Body of pancreas (tissue), 4 donors: ENCODE measurements at regions not wholly inside any gene's neighbourhood (a gene's known extent, or its start where the extent isn't known, plus 50 kb on each side); places are given as distances from the start of the nearest gene placed in this dataset.

Source experiments
- ATAC-seq: fragments of 150-250 bp; one replicate; pipeline ENCODE4 v1.9.1; 2016
- DNase-seq, 4 donors: peaks; one replicate each; pipeline ENCODE4 v3.0.0-alpha.2; 2019
- H3K27ac ChIP-seq, 4 donors: fragments of 200-600 bp; sonication (generic); 1 replicate in 3 of 4; 2 replicates in 1 of 4; pipeline versions ENCODE4 v1.5.1 to v1.6.1; 2016 to 2019; ENCODE audit warnings: mild to moderate bottlenecking in 1 of 4, mixed read lengths in 1 of 4, moderate library complexity in 1 of 4
- H3K27me3 ChIP-seq, 2 donors: fragments of 200-600 bp; sonication (generic); one replicate each; pipeline ENCODE4 v1.6.0; 2016; ENCODE audit warnings: mild to moderate bottlenecking in 1 of 2
- H3K36me3 ChIP-seq, 2 donors: fragments of 200-600 bp; sonication (generic); replicated peaks in 1 of 2; 2 replicates each; pipeline ENCODE4 v1.5.1; 2016; ENCODE audit warnings: low read depth in 2 of 2; ENCODE audit not compliant: insufficient read depth in 1 of 2
- H3K4me1 ChIP-seq: fragments of 200-600 bp; sonication (generic); one replicate; pipeline ENCODE4 v1.6.0; 2016
- H3K4me3 ChIP-seq, 2 donors: fragments of 200-600 bp; sonication (generic); 1 replicate in 1 of 2; 2 replicates in 1 of 2; pipeline ENCODE4 v1.5.1; 2016 to 2019
- H3K9me3 ChIP-seq, 3 donors: fragments of 200-600 bp; sonication (generic); 1 replicate in 2 of 3; 2 replicates in 1 of 3; pipeline ENCODE4 v1.5.1; 2016
- POLR2A ChIP-seq, 3 donors: fragments of 450-650 bp; IDR thresholded peaks; one replicate each; pipeline ENCODE4 v1.6.1; 2016; ENCODE audit warnings: antibody characterized with exemption in 3 of 3, mild to moderate bottlenecking in 2 of 3
- WGBS, 2 donors: methylation state at CpG; one replicate each; pipeline ENCODE4 v1.1.5; 2017; 5-methylcytosine and 5-hydroxymethylcytosine counted together
- intact Hi-C: fragments of 100-400 bp; cut with DNase I; formaldehyde crosslinking; loops from one replicate; pipeline ENCODE4 v1.15.1; 2023
- TF ChIP-seq, protein P1 (sequence below), 7 experiments: fragments of 450-650 bp in 4 of 7; fragments of 200-600 bp in 3 of 7; sonication (generic) in 3 of 7; IDR thresholded peaks; one replicate each; pipeline ENCODE4 v1.5.1; 2016 to 2019; ENCODE audit warnings: antibody characterized with exemption in 7 of 7

DNA sequence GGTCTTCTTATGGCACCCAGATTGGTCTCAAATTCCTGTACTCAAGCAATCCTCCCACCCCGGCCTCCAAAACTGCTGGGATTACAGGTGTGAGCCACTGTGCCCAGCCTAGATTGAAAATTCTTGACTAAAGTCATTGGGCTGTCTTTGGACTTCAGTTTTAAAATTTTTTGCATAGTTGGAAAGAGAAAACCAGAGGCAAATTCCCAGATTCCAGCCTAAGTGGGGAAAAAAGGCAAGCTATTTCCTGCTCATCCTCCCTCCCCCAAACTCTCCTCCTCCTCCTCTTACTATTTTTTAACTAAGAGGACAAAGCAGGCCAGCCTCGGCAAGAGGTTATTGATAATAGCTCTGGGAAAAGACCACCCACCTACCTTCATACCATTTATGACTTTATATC, 78.6 kb upstream of the CLMP start:
- Histone ChIP-seq H3K27ac (no peak overlapping the region), H3K9me3 (no peaks in the 10 kb centered on the region), H3K27me3 (no peaks in the 10 kb centered on the region), H3K4me3 (no peak overlapping the region), H3K36me3 (no peaks in the 10 kb centered on the region), H3K4me1 (no peaks in the 10 kb centered on the region)
- intact Hi-C loops, result no loop called here
- DNase-seq, result no peak
- WGBS, 2 donors, result 68 to 83% methylated on average over 2 of the region's 2 CpGs
- TF ChIP-seq, protein P1, sequence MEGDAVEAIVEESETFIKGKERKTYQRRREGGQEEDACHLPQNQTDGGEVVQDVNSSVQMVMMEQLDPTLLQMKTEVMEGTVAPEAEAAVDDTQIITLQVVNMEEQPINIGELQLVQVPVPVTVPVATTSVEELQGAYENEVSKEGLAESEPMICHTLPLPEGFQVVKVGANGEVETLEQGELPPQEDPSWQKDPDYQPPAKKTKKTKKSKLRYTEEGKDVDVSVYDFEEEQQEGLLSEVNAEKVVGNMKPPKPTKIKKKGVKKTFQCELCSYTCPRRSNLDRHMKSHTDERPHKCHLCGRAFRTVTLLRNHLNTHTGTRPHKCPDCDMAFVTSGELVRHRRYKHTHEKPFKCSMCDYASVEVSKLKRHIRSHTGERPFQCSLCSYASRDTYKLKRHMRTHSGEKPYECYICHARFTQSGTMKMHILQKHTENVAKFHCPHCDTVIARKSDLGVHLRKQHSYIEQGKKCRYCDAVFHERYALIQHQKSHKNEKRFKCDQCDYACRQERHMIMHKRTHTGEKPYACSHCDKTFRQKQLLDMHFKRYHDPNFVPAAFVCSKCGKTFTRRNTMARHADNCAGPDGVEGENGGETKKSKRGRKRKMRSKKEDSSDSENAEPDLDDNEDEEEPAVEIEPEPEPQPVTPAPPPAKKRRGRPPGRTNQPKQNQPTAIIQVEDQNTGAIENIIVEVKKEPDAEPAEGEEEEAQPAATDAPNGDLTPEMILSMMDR (IDR thresholded peaks at IDR 0.05), result no peak
- no peak for TF ChIP-seq POLR2A (IDR thresholded peaks at IDR 0.05)
- no peak for ATAC-seq

- 51 to 65% methylated on average over 2 of the region's 2 CpGs for WGBS, 2 donors
- ATAC-seq (no peak), DNase-seq (no peak)
- no peaks in the 10 kb centered on the region for H3K4me1 ChIP-seq
- H3K9me3 ChIP-seq, result no peaks in the 10 kb centered on the region
- no peak overlapping the region for H3K4me3 ChIP-seq
- TF ChIP-seq, protein P1 (IDR thresholded peaks at IDR 0.05), result no peak
- TF ChIP-seq POLR2A (IDR thresholded peaks at IDR 0.05), result no peak
- no peaks in the 10 kb centered on the region for H3K27me3 ChIP-seq
- intact Hi-C loops, result no loop called here
- no peaks in the 10 kb centered on the region for H3K36me3 ChIP-seq
- H3K27ac ChIP-seq, result no peak overlapping the region
Measured at GRCh38 chr11:123272565-123272964, 77.5 kb upstream of the CLMP start.

- WGBS, 2 donors, result 41% methylated on average over 6 of the region's 6 CpGs
- intact Hi-C loops, result no loop called here
Measured at GRCh38 chr11:123268156-123268555, 73.1 kb upstream of the CLMP start.

DNA sequence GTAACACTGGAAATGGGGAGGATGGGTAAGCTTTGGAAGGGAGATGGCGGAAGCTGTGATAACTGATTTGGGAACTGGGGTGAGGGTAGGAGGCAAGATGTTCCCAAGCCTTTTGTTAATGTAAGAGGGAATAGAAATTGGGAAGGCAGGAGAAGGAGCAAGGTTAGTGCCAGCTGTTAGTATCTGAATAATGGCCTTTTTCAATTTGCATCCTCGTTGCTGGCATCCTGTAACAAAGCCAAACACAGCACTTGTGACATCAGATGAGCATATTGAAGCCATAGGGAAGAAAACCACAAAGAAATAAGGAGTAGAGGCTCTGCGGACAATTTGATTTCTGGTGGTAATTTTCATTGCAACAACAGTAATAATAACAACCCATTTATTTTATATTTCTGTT, 70.9 kb upstream of the CLMP start:
- no peak overlapping the region for H3K4me3 ChIP-seq
- H3K9me3 ChIP-seq, result no peaks in the 10 kb centered on the region
- no peaks in the 10 kb centered on the region for H3K36me3 ChIP-seq
- 70 to 74% methylated on average over 3 of the region's 3 CpGs for WGBS, 2 donors
- TF ChIP-seq, protein P1 (IDR thresholded peaks at IDR 0.05), result no peak
- no peak for TF ChIP-seq POLR2A (IDR thresholded peaks at IDR 0.05)
- intact Hi-C loops, result no loop called here
- no peaks in the 10 kb centered on the region for H3K4me1 ChIP-seq
- no peak overlapping the region for H3K27ac ChIP-seq
- no peak for DNase-seq
- no peak for ATAC-seq
- H3K27me3 ChIP-seq, result no peaks in the 10 kb centered on the region

More at GRCh38 chr11:123268156-123268555, 73.1 kb upstream of the CLMP start:
- no peak for TF ChIP-seq POLR2A (IDR thresholded peaks at IDR 0.05)
- TF ChIP-seq, protein P1 (IDR thresholded peaks at IDR 0.05), result no peak
- DNase-seq (no peak), ATAC-seq (no peak)
- no peak overlapping the region for H3K4me3 ChIP-seq
- no peaks in the 10 kb centered on the region for H3K9me3 ChIP-seq
- no peaks in the 10 kb centered on the region for H3K27me3 ChIP-seq
- no peaks in the 10 kb centered on the region for H3K4me1 ChIP-seq
- no peak overlapping the region for H3K27ac ChIP-seq
- H3K36me3 ChIP-seq, result no peaks in the 10 kb centered on the region

- ATAC-seq (no peak), DNase-seq (no peak)
- H3K4me1 ChIP-seq, result no peaks in the 10 kb centered on the region
- intact Hi-C loops, result no loop called here
- 22 to 52% methylated on average over 3 of the region's 3 CpGs for WGBS, 2 donors
- H3K9me3 ChIP-seq, result no peaks in the 10 kb centered on the region
- H3K27me3 ChIP-seq, result no peaks in the 10 kb centered on the region
- TF ChIP-seq POLR2A (IDR thresholded peaks at IDR 0.05), result no peak
- TF ChIP-seq, protein P1 (IDR thresholded peaks at IDR 0.05), result no peak
- no peak overlapping the region for H3K27ac ChIP-seq
- no peaks in the 10 kb centered on the region for H3K36me3 ChIP-seq
- H3K4me3 ChIP-seq, result no peak overlapping the region
Measured at GRCh38 chr11:123264431-123264780, 69.4 kb upstream of the CLMP start.
